Type B pancreatic cell (in vitro differentiated cells): ENCODE measurements at regions not wholly inside any gene's neighbourhood (a gene's known extent, or its start where the extent isn't known, plus 50 kb on each side); places are given as distances from the start of the nearest gene placed in this dataset.

Experiments used
- DNase-seq: peaks from one replicate; pipeline ENCODE4 v3.0.0; 2021; ENCODE audit warnings: mixed read lengths; ENCODE audit not compliant: unreplicated experiment; ENCODE audit errors: extremely low spot score
- H3K27ac Mint-ChIP-seq: 2 replicates; pipeline ENCODE4 v1.8.0; 2021; ENCODE audit warnings: mild to moderate bottlenecking, mixed read lengths
- H3K27me3 Mint-ChIP-seq: 2 replicates; pipeline ENCODE4 v1.8.0; 2021; ENCODE audit warnings: mixed read lengths
- H3K36me3 Mint-ChIP-seq: 2 replicates; pipeline ENCODE4 v1.8.0; 2021; ENCODE audit warnings: mixed read lengths
- H3K4me1 Mint-ChIP-seq: one replicate; pipeline ENCODE4 v1.8.0; 2021; ENCODE audit warnings: mixed read lengths; ENCODE audit not compliant: unreplicated experiment
- H3K4me3 Mint-ChIP-seq: 2 replicates; pipeline ENCODE4 v1.8.0; 2021; ENCODE audit warnings: mild to moderate bottlenecking, mixed read lengths
- H3K9me3 Mint-ChIP-seq: 2 replicates; pipeline ENCODE4 v1.8.0; 2021; ENCODE audit warnings: mixed read lengths
- TF ChIP-seq, protein P1 (sequence below): fragments of 200-600 bp; sonication (generic); conservative IDR thresholded peaks from 2 replicates; pipeline ENCODE4 v1.5.0; 2021; ENCODE audit warnings: antibody characterized with exemption, mild to moderate bottlenecking

- Mint-ChIP-seq H3K27me3 (no peaks in the 10 kb centered on the region), H3K9me3 (no peaks in the 10 kb centered on the region), H3K4me3 (no peak overlapping the region), H3K4me1 (no peaks in the 10 kb centered on the region), H3K27ac (no peak overlapping the region), H3K36me3 (no peaks in the 10 kb centered on the region)
- no peak for DNase-seq
- TF ChIP-seq, protein P1, sequence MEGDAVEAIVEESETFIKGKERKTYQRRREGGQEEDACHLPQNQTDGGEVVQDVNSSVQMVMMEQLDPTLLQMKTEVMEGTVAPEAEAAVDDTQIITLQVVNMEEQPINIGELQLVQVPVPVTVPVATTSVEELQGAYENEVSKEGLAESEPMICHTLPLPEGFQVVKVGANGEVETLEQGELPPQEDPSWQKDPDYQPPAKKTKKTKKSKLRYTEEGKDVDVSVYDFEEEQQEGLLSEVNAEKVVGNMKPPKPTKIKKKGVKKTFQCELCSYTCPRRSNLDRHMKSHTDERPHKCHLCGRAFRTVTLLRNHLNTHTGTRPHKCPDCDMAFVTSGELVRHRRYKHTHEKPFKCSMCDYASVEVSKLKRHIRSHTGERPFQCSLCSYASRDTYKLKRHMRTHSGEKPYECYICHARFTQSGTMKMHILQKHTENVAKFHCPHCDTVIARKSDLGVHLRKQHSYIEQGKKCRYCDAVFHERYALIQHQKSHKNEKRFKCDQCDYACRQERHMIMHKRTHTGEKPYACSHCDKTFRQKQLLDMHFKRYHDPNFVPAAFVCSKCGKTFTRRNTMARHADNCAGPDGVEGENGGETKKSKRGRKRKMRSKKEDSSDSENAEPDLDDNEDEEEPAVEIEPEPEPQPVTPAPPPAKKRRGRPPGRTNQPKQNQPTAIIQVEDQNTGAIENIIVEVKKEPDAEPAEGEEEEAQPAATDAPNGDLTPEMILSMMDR, result no peak
Measured at GRCh38 chr5:91528831-91529230, 145.7 kb upstream of the ARRDC3 start.

DNA sequence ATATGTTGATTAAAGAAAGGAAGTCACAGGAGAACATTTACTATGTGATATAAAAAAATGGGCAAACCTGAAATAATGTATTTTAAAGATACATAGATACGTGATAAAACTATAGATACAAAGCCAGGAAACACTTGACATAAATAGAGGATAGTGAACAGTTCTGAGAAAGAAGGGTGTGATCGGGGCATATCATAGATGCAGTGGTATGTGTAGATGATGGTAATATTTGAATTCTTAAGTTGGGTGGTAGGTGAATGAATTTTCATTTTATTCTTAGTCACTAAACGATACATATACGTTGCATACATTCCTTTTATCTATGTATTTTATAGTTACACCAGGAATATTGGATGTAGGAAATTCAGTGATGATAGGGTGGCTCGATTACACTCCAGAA, 138.7 kb upstream of the ARRDC3 start:
- TF ChIP-seq, protein P1, result no peak
- Mint-ChIP-seq H3K36me3 (no peaks in the 10 kb centered on the region), H3K9me3 (no peaks in the 10 kb centered on the region), H3K27ac (no peak overlapping the region), H3K4me3 (no peak overlapping the region), H3K27me3 (no peaks in the 10 kb centered on the region), H3K4me1 (no peaks in the 10 kb centered on the region)
- DNase-seq, result no peak

- Mint-ChIP-seq H3K36me3 (no peaks in the 10 kb centered on the region), H3K27me3 (no peaks in the 10 kb centered on the region), H3K4me3 (no peak overlapping the region), H3K4me1 (no peaks in the 10 kb centered on the region), H3K27ac (no peak overlapping the region), H3K9me3 (no peaks in the 10 kb centered on the region)
- no peak for DNase-seq
- TF ChIP-seq, protein P1, result no peak
Measured at GRCh38 chr5:91521334-91521733, 138.2 kb upstream of the ARRDC3 start.

DNA sequence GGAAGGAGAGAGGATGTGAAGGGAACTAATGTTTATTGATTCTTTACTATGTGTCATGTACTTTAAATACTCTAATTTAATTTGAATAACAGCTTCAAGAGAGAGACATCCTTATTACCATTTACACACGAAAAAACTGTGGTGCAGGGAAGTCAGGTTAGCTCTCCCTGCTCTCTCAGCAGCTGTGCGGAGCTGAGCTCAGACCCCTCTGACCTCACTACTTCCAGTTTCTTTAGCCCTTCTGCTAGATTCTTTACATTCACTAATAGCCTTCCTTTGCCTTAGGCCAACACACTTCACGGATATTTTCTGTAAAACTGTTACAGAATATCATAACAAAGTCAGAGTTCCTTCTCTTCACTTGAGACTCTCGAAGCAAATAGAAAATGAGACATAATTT, 131.3 kb upstream of the ARRDC3 start:
- Mint-ChIP-seq H3K27ac (no peak overlapping the region), H3K9me3 (no peaks in the 10 kb centered on the region), H3K4me1 (no peaks in the 10 kb centered on the region), H3K36me3 (no peaks in the 10 kb centered on the region), H3K4me3 (no peak overlapping the region), H3K27me3 (no peaks in the 10 kb centered on the region)
- TF ChIP-seq, protein P1, result no peak
- DNase-seq, result no peak

DNA sequence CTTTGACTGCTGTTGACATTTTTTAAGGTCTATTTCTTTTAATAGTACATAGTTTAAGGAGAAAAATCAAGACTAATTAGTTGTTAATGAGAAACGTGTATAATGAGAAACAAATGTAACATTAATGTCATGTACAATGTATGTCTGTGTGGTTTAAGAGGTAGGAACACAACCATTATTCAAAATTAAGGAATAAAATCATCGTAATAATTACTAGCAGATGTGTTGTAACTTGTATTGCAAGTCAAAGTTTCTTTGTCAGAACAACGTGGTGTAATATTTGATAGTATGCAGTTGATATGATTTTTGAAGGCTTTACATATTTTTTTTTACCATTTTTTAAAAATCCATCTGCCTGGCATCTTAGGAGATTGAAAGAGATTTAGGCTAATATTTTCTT, 120.2 kb upstream of the ARRDC3 start:
- H3K27me3 Mint-ChIP-seq, result peaks cover 11% of the 10 kb centered on the region
- TF ChIP-seq, protein P1, result no peak
- H3K9me3 Mint-ChIP-seq, result no peaks in the 10 kb centered on the region
- H3K27ac Mint-ChIP-seq, result no peak overlapping the region
- no peak for DNase-seq
- no peaks in the 10 kb centered on the region for H3K36me3 Mint-ChIP-seq
- peaks cover 28% of the 10 kb centered on the region for H3K4me1 Mint-ChIP-seq
- no peak overlapping the region for H3K4me3 Mint-ChIP-seq

DNA sequence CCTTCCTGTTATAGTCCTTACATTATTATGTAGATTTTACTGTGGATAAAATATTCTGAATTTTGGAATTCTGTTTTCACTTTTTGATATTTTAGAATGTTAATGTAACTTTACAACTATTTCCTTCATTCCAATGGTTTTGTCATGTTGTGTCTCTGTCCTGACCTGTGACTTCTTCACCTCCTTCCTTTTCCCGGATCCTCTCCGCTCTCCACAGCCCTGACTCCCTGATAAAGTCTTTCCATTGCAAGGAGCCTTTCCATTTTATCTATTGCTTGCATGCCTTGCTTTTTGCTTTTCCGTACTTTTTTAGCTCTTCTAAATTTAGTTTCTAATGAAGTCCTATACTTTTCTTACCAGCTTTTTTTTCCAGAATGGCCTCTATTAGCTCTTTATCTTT, 117.6 kb upstream of the ARRDC3 start:
- H3K4me3 Mint-ChIP-seq, result no peak overlapping the region
- H3K9me3 Mint-ChIP-seq, result no peaks in the 10 kb centered on the region
- no peaks in the 10 kb centered on the region for H3K36me3 Mint-ChIP-seq
- H3K27me3 Mint-ChIP-seq, result peaks cover 11% of the 10 kb centered on the region
- peaks cover 26% of the 10 kb centered on the region for H3K4me1 Mint-ChIP-seq
- TF ChIP-seq, protein P1, result no peak
- DNase-seq, result no peak
- no peak overlapping the region for H3K27ac Mint-ChIP-seq
